HG02588 (cell line): ENCODE measurements at regions not wholly inside any gene's neighbourhood (a gene's known extent, or its start where the extent isn't known, plus 50 kb on each side); places are given as distances from the start of the nearest gene placed in this dataset.
"Not testable (repeated sequence)": the region's sequence is repeated elsewhere in the genome, so short reads cannot be mapped to it uniquely, and the experiment has no call there.

Source experiments
- ATAC-seq: cut with Tn5 transposase; IDR thresholded peaks from one replicate; pipeline ENCODE4 v1.9.1; 2021; ENCODE audit warnings: mild to moderate bottlenecking, moderate library complexity; ENCODE audit not compliant: unreplicated experiment

- ATAC-seq, result no peak
These were observed 52.6 kb upstream of the AGA start for GRCh38 chr4:177494791-177495190.

- ATAC-seq, result not testable (repeated sequence)
These were observed 53.4 kb upstream of the AGA start for GRCh38 chr4:177495626-177496025.

GRCh38 chr4:177499537-177499936 lies 57.3 kb upstream of the AGA start:
- ATAC-seq, result no peak

- no peak for ATAC-seq
These were observed 63.0 kb upstream of the AGA start for GRCh38 chr4:177505171-177505615.

- no peak for ATAC-seq
These were observed 66.4 kb upstream of the AGA start for GRCh38 chr4:177508662-177509061.

GRCh38 chr4:177509226-177509745 lies 67.0 kb upstream of the AGA start:
- no peak for ATAC-seq

GRCh38 chr4:177511611-177512010 lies 69.4 kb upstream of the AGA start:
- ATAC-seq, result no peak

GRCh38 chr4:177512646-177513045 lies 70.4 kb upstream of the AGA start:
- no peak for ATAC-seq

GRCh38 chr4:177517862-177518261 lies 75.6 kb upstream of the AGA start:
- no peak for ATAC-seq

- no peak for ATAC-seq
These were observed 77.4 kb upstream of the AGA start for GRCh38 chr4:177519481-177520260.

- no peak for ATAC-seq
These were observed 86.4 kb upstream of the AGA start for GRCh38 chr4:177528620-177529019.

GRCh38 chr4:177530561-177530960 lies 88.3 kb upstream of the AGA start:
- no peak for ATAC-seq

GRCh38 chr4:177532358-177532757 lies 90.1 kb upstream of the AGA start:
- ATAC-seq, result no peak

GRCh38 chr4:177534841-177535240 lies 92.6 kb upstream of the AGA start:
- ATAC-seq, result not testable (repeated sequence)

GRCh38 chr4:177546745-177547144 lies 104.5 kb upstream of the AGA start:
- no peak for ATAC-seq

- ATAC-seq, result no peak
These were observed 105.7 kb upstream of the AGA start for GRCh38 chr4:177547985-177548384.

- ATAC-seq, result no peak
These were observed 112.9 kb upstream of the AGA start for GRCh38 chr4:177555007-177555574.

GRCh38 chr4:177557416-177557815 lies 115.2 kb upstream of the AGA start:
- no peak for ATAC-seq

GRCh38 chr4:177558995-177559394 lies 116.8 kb upstream of the AGA start:
- ATAC-seq, result no peak

- no peak for ATAC-seq
These were observed 119.9 kb upstream of the AGA start for GRCh38 chr4:177562163-177562562.

- ATAC-seq, result no peak
These were observed 120.6 kb upstream of the AGA start for GRCh38 chr4:177562859-177563258.

GRCh38 chr4:177566691-177567090 lies 124.5 kb upstream of the AGA start:
- ATAC-seq, result no peak
